Gastrocnemius medialis (tissue), 4 donors: ENCODE measurements at regions not wholly inside any gene's neighbourhood (a gene's known extent, or its start where the extent isn't known, plus 50 kb on each side); places are given as distances from the start of the nearest gene placed in this dataset.

Experiments
- POLR2A ChIP-seq, 2 donors: fragments of 450-650 bp; IDR thresholded peaks; one replicate each; pipeline ENCODE4 v1.6.1; 2017; ENCODE audit warnings: antibody characterized with exemption in 2 of 2, mild to moderate bottlenecking in 2 of 2, moderate library complexity in 2 of 2
- TF ChIP-seq, protein P1 (sequence below), 5 experiments: fragments of 450-650 bp in 3 of 5; fragments of 200-600 bp in 2 of 5; sonication (generic) in 2 of 5; IDR thresholded peaks in 4 of 5; conservative IDR thresholded peaks in 1 of 5; 1 replicate in 4 of 5; 2 replicates in 1 of 5; pipeline ENCODE4 v1.5.1; 2016 to 2019; ENCODE audit warnings: antibody characterized with exemption in 5 of 5, mild to moderate bottlenecking in 3 of 5, moderate library complexity in 3 of 5

DNA sequence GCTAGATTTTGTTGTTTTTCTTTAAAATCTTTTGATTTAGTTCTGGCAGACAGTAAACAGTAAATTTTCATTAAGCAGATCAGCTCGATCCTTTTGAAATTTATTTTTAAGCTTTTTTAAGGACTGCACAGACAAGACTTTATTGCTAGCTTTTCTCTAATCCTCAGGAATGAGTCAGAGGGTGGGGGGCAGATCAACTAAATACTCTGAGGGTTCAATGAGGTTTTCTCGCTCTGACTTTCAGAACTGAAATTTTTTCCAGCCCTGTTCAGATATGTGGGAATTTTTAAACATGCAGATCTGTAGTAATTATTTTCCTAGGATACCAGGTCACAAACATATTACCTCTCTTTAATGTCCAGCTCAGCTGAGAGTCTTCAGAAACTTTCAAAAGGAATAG, 977.2 kb downstream of the CDH11 start:
- TF ChIP-seq, protein P1, sequence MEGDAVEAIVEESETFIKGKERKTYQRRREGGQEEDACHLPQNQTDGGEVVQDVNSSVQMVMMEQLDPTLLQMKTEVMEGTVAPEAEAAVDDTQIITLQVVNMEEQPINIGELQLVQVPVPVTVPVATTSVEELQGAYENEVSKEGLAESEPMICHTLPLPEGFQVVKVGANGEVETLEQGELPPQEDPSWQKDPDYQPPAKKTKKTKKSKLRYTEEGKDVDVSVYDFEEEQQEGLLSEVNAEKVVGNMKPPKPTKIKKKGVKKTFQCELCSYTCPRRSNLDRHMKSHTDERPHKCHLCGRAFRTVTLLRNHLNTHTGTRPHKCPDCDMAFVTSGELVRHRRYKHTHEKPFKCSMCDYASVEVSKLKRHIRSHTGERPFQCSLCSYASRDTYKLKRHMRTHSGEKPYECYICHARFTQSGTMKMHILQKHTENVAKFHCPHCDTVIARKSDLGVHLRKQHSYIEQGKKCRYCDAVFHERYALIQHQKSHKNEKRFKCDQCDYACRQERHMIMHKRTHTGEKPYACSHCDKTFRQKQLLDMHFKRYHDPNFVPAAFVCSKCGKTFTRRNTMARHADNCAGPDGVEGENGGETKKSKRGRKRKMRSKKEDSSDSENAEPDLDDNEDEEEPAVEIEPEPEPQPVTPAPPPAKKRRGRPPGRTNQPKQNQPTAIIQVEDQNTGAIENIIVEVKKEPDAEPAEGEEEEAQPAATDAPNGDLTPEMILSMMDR (IDR thresholded peaks at IDR 0.05 in 4 of 5, conservative IDR thresholded peaks at IDR 0.05 in 1 of 5): no peak
- no peak for TF ChIP-seq POLR2A (IDR thresholded peaks at IDR 0.05)
